HG03520 (cell line): ENCODE measurements at regions not wholly inside any gene's neighbourhood (a gene's known extent, or its start where the extent isn't known, plus 50 kb on each side); places are given as distances from the start of the nearest gene placed in this dataset.

ENCODE experiments used
- ATAC-seq: cut with Tn5 transposase; IDR thresholded peaks from one replicate; pipeline ENCODE4 v1.9.1; 2021; ENCODE audit warnings: mild to moderate bottlenecking, moderate library complexity; ENCODE audit not compliant: unreplicated experiment

- no peak for ATAC-seq
These were observed 309.4 kb downstream of the KCNC2 start for GRCh38 chr12:74900232-74900631.

DNA sequence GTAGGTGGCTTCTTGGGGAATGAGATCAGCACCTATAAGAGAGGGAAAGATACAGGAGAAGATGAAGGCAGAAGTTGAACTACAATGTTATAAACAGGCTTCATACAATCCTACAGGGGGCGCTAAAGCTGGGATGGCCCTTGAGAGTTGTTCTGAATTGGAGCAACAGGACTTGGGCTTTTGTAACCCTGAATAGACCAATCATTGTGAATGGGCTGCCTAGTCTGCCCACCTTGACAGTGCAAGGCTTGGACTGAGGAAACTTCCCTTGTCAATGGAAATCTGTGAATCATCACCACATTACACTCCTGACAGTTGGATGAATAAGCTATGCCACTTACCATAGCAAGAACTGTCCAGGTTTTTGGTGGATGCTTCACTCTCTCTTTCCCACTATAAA is 306.1 kb downstream of the KCNC2 start:
- ATAC-seq: no peak

DNA sequence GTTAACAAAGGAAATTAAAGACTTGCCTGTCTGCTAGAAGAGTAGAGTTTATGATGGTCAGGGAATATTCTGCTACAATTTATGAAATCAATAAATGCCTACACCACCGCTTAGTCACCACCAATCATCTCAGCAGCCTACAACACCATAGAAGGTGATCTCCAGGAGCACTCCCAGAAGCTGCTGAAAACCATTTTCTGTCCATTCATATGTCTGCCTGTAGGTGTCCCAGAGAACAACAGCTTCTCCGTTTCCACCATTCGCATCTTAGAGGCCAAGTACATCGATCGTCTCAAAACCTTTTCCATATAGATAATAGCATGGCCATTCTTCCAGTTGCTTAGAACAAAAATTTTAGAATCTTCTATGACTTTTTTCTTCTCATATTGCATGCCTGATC is 303.4 kb downstream of the KCNC2 start:
- ATAC-seq: no peak

- no peak for ATAC-seq
These were observed 298.8 kb downstream of the KCNC2 start for GRCh38 chr12:74910831-74911230.

- ATAC-seq: no peak
These were observed 295.3 kb downstream of the KCNC2 start for GRCh38 chr12:74914378-74914777.

DNA sequence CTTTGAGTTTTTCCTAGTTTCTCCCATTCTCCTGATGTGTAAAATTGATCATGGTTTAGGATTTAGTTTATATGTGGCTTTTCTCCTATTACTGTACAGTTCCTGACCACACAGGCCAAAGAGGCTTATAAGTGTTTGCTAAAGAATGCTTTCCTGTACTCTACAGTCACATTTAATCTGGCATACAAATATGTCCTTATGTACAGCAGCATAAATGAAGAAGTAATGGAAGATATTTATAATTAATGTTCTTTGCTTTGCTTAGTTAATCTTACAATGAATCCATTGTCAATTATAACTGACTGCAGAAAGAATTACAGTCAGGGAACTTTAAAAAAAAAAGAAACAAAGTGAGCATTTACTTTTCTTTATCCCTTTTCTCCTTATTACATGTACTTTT is 293.9 kb downstream of the KCNC2 start:
- ATAC-seq: no peak

DNA sequence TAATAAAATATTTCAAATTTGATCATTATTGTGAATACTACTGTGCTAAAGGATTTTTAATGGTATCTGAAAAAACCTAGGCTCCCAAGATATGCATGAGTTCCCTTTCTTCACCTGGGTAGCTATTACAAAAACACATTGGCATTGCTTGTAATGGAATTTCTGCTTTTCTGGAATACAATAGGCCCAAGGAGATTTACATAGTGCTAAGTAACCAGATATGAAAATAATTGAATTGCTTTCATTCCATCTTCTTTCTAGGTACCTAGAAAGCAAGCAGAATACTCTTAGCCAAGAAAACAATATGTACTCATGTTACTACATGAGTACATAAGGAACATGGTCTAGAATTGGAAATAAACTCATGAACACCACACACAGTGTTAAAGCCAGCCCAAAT is 291.9 kb downstream of the KCNC2 start:
- no peak for ATAC-seq

GRCh38 chr12:74918291-74918690 is 291.3 kb downstream of the KCNC2 start:
- ATAC-seq: no peak

DNA sequence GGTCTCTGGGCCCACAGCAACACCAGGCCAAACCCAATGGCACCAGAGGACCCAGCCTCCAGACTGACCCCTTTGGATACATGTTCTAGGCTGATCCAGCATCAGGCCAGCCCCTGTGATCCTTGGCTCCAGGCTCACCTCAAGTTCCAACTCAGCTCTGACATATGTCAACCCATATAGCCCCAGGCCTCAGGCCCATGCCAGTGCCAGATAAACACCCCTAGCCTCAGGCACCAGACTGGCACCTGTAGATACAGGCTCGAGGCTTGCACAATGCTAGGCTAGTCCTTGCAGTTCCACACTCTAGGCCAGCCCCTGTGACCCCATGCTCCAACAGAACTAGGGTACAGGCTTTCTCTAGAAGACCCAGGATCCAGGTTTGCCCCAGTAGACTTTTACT is 287.5 kb downstream of the KCNC2 start:
- ATAC-seq: no peak

- ATAC-seq: no peak
These were observed 287.0 kb downstream of the KCNC2 start for GRCh38 chr12:74922642-74923041.

DNA sequence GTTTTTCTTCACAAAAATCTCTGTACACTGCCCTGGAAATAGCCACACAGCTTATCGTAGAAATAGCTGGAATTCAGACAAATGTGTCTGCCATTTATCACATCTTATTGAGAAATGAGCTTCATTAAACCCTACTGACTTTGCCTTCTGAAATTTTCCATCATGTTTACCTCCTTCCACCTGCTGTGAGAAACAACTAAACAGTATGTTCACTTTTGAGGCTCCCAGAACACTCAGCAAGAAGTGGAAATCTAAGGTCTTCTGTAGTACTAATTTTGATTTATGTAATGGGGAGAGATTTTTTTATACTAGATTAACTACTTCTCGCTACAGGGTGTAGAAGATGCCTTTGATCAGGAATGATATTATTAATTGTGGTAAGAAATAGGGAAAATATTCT is 268.0 kb downstream of the KCNC2 start:
- ATAC-seq: no peak

DNA sequence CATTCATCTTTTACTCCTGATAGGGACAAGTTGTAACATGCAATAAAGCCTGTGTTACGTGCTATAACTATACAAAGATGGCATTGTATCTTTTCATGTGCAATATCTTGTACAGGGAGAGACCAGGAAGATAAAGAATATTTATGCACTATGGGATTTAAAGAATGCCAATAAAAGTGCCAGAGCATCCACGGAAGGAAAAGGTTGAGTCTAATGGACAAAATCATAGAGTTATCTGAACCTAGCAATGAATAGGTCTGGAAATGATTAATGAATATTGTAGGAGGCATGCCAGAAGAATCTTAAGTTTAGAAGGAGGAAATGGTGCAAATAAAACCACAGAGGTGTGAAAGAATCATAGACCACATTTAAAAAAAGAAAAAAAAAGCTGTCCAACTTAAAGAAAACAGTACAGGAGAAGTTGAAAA is 263.9 kb downstream of the KCNC2 start:
- ATAC-seq: no peak

DNA sequence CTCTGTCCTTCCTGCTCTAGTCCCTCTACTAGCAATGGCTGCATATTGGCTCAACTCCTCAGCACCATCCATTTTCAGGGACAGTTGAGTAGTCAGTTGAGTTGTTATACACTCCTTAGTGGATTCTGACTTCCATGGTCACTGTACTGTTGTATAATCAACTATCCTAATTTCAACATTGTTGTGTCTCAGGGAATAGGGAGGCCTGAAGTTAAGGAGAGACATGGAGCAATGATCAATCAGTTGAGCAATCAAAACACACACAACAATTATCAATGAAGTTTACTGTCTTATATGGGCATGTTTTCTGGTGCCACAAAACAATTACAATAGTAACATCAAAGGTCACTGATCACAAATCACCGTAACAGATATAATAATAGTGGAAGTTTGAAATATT is 255.9 kb downstream of the KCNC2 start:
- ATAC-seq: no peak

- no peak for ATAC-seq
These were observed 252.4 kb downstream of the KCNC2 start for GRCh38 chr12:74957231-74957630.

DNA sequence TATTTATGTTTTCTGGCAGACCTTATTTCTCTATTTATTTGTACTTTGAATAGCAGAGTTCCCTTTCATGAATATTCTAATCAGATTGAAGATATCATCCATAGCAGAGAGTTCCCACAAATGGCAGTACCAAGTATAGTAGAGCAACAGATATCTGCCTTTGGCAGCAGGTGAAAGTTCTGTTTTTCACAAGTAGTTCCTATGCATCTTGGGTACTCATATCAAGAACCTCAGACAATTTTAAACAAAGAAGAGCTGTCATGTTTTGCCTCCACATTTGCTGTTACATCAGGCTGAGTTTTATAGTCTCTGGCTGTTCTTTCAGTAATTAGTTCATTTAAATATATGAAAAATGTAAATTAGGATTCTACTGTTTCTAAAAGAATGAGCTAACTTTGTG is 252.0 kb downstream of the KCNC2 start:
- ATAC-seq: no peak

GRCh38 chr12:74959657-74960056 is 250.0 kb downstream of the KCNC2 start:
- ATAC-seq: no peak

- ATAC-seq: no peak
These were observed 246.3 kb downstream of the KCNC2 start for GRCh38 chr12:74963304-74963703.

DNA sequence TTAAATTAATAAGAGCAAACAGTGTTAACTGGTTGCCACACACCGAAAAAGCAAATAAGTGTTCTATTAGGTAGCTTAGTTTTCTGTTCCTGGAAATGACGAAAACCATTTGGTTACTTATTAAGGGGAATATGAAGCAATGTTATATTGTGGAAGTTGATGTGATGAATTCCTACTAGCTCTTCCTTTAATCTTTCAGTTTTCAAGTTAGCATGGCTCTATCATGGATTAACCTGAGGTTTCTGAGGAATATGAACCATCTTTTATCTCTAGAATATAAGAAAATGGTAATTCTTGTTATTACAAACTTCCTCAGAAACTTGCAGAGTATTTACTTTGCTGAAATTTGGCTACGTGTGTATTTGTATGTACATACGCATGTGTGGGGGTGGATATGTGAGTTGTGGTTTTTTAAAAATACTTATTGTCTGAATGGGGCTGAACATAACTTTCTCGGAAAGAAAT is 245.7 kb downstream of the KCNC2 start:
- ATAC-seq: no peak

DNA sequence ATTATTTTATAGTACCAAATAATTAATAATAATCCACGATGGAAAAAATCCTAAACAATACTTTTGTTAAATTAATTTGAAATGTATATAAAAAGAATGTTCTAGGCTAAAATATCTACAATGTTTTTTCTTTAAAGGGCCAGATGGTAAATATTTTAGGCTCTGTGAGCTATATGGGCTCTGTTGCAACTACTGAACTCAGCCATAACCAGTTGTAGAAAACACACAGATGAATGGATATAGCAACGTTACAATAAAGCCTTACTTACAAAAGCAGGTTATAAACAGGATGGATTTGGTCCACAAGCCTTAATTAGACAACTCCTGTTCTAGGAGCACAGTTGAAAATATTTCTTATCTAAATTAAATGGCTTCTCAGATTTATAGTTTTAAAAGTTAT is 245.2 kb downstream of the KCNC2 start:
- no peak for ATAC-seq

- ATAC-seq: no peak
These were observed 238.4 kb downstream of the KCNC2 start for GRCh38 chr12:74971201-74971600.

- ATAC-seq: no peak
These were observed 231.7 kb downstream of the KCNC2 start for GRCh38 chr12:74977832-74978481.

- no peak for ATAC-seq
These were observed 229.1 kb downstream of the KCNC2 start for GRCh38 chr12:74980510-74980909.

GRCh38 chr12:74981541-74981940 is 228.1 kb downstream of the KCNC2 start:
- no peak for ATAC-seq
